ENCODE measurements at regions not wholly inside any gene's neighbourhood (a gene's known extent, or its start where the extent isn't known, plus 50 kb on each side); places are given as distances from the start of the nearest gene placed in this dataset.

DNA sequence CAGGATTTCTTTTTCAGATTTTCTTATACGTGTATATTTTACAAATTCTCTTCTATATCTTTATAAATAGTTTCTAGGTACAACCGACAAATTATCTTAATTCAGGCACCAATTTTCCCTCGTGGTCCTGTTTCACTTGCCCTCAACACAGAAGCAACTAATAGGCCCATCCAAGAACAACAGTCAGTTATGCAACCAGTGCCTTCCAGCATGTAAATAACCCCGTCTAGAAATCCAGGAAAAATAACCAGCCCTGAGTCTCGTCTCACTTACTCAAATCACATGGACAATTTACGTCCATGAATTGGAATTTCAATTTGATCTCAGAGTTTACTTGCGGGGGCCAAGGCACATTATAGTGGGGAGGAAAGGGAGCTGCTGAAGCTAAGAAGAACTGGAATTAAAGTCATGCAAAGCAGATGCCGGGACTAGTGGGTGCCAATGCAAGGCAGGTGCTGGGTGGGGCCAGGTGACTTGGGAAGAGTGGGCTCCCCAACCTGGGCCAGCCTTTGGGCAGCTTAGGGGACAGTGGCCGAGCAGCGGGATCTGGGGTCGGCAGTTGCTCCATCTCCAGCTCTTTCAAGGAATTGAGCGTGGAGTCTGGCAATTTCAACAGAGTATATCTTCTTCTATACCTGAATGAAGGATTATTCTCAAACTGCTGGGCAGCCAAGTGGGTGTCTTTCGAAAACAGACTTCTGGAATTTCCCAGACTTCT lies 121.7 kb downstream of the EDN3 start (continued):
- TF ChIP-seq, protein P1, sequence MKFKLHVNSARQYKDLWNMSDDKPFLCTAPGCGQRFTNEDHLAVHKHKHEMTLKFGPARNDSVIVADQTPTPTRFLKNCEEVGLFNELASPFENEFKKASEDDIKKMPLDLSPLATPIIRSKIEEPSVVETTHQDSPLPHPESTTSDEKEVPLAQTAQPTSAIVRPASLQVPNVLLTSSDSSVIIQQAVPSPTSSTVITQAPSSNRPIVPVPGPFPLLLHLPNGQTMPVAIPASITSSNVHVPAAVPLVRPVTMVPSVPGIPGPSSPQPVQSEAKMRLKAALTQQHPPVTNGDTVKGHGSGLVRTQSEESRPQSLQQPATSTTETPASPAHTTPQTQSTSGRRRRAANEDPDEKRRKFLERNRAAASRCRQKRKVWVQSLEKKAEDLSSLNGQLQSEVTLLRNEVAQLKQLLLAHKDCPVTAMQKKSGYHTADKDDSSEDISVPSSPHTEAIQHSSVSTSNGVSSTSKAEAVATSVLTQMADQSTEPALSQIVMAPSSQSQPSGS (IDR thresholded peaks at IDR 0.05; ENCODE audit: low read length): no peak
- TF ChIP-seq CEBPB (IDR thresholded peaks at IDR 0.05; ENCODE audit: low read depth, low read length) (no peak), KDM4A (IDR thresholded peaks at IDR 0.05; ENCODE audit: low read depth, low read length, severe bottlenecking) (no peak), SRF (IDR thresholded peaks at IDR 0.05; ENCODE audit: low read depth, low read length) (no peak), ZNF274 (IDR thresholded peaks at IDR 0.05; ENCODE audit: borderline replicate concordance, extremely low read depth, low read length) (no peak), RNF2 (IDR thresholded peaks at IDR 0.05; ENCODE audit: borderline replicate concordance, low read depth, low read length, missing control alignments, poor library complexity, severe bottlenecking) (no peak)
- TF ChIP-seq, protein P2, sequence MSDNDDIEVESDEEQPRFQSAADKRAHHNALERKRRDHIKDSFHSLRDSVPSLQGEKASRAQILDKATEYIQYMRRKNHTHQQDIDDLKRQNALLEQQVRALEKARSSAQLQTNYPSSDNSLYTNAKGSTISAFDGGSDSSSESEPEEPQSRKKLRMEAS (IDR thresholded peaks at IDR 0.05): no peak
